ENCODE measurements at regions not wholly inside any gene's neighbourhood (a gene's known extent, or its start where the extent isn't known, plus 50 kb on each side); places are given as distances from the start of the nearest gene placed in this dataset.

DNA sequence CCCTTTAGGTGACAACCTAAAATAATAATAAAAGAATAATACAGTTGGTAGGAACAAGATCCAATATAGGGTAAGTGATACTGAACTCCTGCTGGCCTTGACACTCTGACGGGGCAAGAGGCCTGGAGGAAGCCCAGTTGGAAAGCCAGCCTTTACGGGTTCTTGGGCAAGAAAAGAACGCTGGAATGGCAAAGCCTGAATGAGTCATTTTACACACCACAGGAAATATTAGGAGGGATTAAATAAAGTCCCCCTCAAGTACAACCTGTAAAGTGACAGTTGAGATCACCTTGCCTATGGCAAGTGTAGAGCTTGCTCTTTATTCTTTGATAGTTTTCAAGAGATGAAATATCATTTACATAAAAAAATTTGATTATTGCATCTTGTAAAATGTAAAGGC lies 244.5 kb upstream of the TLL1 start:
- no peak for TF ChIP-seq REST (IDR thresholded peaks at IDR 0.05; ENCODE audit: insufficient read depth in 1 of 2, low read depth in 2 of 2, low read length in 2 of 2)
- TF ChIP-seq POLR2AphosphoS5 (IDR thresholded peaks at IDR 0.05; ENCODE audit: low read depth, low read length): no peak
- TF ChIP-seq FOXP2 (optimal IDR thresholded peaks at IDR 0.05; ENCODE audit: borderline replicate concordance, extremely low read depth, extremely low read length, insufficient read depth): no peak
- no peak for TF ChIP-seq SIN3A (IDR thresholded peaks at IDR 0.05; ENCODE audit: borderline replicate concordance, insufficient read depth, low read length)
- TF ChIP-seq TAF1 (IDR thresholded peaks at IDR 0.05; ENCODE audit: borderline replicate concordance, insufficient read depth, low read length): no peak

- no peak for TF ChIP-seq SIN3A (IDR thresholded peaks at IDR 0.05; ENCODE audit: borderline replicate concordance, insufficient read depth, low read length)
- TF ChIP-seq REST (IDR thresholded peaks at IDR 0.05; ENCODE audit: insufficient read depth in 1 of 2, low read depth in 2 of 2, low read length in 2 of 2): no peak
- TF ChIP-seq POLR2AphosphoS5 (IDR thresholded peaks at IDR 0.05; ENCODE audit: low read depth, low read length): no peak
- TF ChIP-seq FOXP2 (optimal IDR thresholded peaks at IDR 0.05; ENCODE audit: borderline replicate concordance, extremely low read depth, extremely low read length, insufficient read depth): no peak
- TF ChIP-seq TAF1 (IDR thresholded peaks at IDR 0.05; ENCODE audit: borderline replicate concordance, insufficient read depth, low read length): no peak
Measured at GRCh38 chr4:165630671-165631070, 242.4 kb upstream of the TLL1 start.

DNA sequence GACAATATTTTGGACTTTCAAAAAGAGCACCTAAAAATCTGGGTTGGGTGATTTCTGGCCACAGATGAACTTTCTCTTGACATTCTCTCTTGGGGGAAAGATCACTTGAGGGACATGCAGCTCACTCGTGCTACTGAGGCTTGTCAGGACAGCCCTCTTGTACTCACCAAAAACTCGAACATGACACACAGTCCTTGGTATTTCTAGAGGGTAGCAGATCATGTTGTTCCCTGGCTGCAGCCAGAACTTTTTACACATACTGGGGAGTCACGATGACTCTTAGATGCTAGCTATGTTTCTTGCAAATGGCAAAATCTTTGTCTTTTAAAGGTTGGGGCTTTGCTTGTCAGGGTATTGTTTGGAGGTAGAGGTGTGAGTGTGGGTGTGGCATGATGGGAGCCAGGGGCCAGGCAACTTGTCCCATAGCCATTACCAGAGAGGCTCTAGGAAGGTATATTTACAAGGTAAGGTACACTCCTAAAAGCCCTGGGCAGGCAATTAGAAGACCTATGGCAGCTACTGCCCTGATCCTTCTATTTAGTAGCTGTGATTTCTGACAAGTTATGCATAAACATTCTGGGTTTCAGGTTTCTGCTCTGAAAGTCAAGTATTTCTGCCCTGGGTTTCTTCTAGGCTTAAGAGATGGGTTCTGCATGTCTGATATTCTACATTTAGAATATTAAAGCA lies 241.7 kb upstream of the TLL1 start:
- TF ChIP-seq TAF1 (IDR thresholded peaks at IDR 0.05; ENCODE audit: borderline replicate concordance, insufficient read depth, low read length): no peak

- TF ChIP-seq FOXP2 (optimal IDR thresholded peaks at IDR 0.05; ENCODE audit: borderline replicate concordance, extremely low read depth, extremely low read length, insufficient read depth): no peak
Measured at GRCh38 chr4:165631912-165632311, 241.1 kb upstream of the TLL1 start.

GRCh38 chr4:165634766-165635165 lies 238.3 kb upstream of the TLL1 start:
- TF ChIP-seq FOXP2 (optimal IDR thresholded peaks at IDR 0.05; ENCODE audit: borderline replicate concordance, extremely low read depth, extremely low read length, insufficient read depth) (no peak), REST (IDR thresholded peaks at IDR 0.05; ENCODE audit: insufficient read depth in 1 of 2, low read depth in 2 of 2, low read length in 2 of 2) (no peak), TAF1 (IDR thresholded peaks at IDR 0.05; ENCODE audit: borderline replicate concordance, insufficient read depth, low read length) (no peak), SIN3A (IDR thresholded peaks at IDR 0.05; ENCODE audit: borderline replicate concordance, insufficient read depth, low read length) (no peak), POLR2AphosphoS5 (IDR thresholded peaks at IDR 0.05; ENCODE audit: low read depth, low read length) (no peak)

GRCh38 chr4:165635381-165635780 lies 237.7 kb upstream of the TLL1 start:
- TF ChIP-seq SIN3A (IDR thresholded peaks at IDR 0.05; ENCODE audit: borderline replicate concordance, insufficient read depth, low read length) (no peak), FOXP2 (optimal IDR thresholded peaks at IDR 0.05; ENCODE audit: borderline replicate concordance, extremely low read depth, extremely low read length, insufficient read depth) (no peak), TAF1 (IDR thresholded peaks at IDR 0.05; ENCODE audit: borderline replicate concordance, insufficient read depth, low read length) (no peak), REST (IDR thresholded peaks at IDR 0.05; ENCODE audit: insufficient read depth in 1 of 2, low read depth in 2 of 2, low read length in 2 of 2) (no peak), POLR2AphosphoS5 (IDR thresholded peaks at IDR 0.05; ENCODE audit: low read depth, low read length) (no peak)

Data from PFSK-1 (cell line).